MM.1S (cell line): ENCODE measurements at regions not wholly inside any gene's neighbourhood (a gene's known extent, or its start where the extent isn't known, plus 50 kb on each side); places are given as distances from the start of the nearest gene placed in this dataset.

Experiments
- EZH2 ChIP-seq: fragments of 300-600 bp; sonication (generic); optimal IDR thresholded peaks from 2 replicates; pipeline ENCODE3; 2017; ENCODE audit warnings: low read depth, mild to moderate bottlenecking, antibody characterized with exemption, low read length, mixed read lengths
- TF ChIP-seq, protein P1 (sequence below): fragments of 300-600 bp; sonication (generic); IDR thresholded peaks from 2 replicates; pipeline ENCODE4 v1.5.1; 2016; ENCODE audit warnings: antibody characterized with exemption, low read length, mixed read lengths

DNA sequence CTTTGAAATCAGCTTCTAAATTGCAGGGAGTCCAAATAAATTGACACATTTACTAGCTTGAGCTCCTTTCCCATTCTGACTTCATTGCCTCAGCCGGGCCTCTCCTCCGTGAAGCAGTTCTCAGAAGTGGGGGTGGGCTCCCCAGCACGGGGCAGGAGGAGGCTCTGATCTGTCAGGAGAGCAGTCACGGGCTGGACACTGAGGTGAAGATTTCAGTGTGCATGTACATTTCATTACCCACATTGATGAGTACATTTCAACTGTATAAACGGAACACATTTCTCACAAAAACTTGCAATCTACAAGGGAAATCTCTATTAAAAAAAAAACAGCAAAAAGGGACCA lies 195.9 kb downstream of the SEMA6A start:
- TF ChIP-seq, protein P1, sequence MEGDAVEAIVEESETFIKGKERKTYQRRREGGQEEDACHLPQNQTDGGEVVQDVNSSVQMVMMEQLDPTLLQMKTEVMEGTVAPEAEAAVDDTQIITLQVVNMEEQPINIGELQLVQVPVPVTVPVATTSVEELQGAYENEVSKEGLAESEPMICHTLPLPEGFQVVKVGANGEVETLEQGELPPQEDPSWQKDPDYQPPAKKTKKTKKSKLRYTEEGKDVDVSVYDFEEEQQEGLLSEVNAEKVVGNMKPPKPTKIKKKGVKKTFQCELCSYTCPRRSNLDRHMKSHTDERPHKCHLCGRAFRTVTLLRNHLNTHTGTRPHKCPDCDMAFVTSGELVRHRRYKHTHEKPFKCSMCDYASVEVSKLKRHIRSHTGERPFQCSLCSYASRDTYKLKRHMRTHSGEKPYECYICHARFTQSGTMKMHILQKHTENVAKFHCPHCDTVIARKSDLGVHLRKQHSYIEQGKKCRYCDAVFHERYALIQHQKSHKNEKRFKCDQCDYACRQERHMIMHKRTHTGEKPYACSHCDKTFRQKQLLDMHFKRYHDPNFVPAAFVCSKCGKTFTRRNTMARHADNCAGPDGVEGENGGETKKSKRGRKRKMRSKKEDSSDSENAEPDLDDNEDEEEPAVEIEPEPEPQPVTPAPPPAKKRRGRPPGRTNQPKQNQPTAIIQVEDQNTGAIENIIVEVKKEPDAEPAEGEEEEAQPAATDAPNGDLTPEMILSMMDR, result no peak
- no peak for TF ChIP-seq EZH2
